PFSK-1 (cell line): ENCODE measurements at regions not wholly inside any gene's neighbourhood (a gene's known extent, or its start where the extent isn't known, plus 50 kb on each side); places are given as distances from the start of the nearest gene placed in this dataset.

Experiments used
- FOXP2 ChIP-seq: optimal IDR thresholded peaks from 2 replicates; pipeline ENCODE3; 2011; ENCODE audit warnings: borderline replicate concordance, control low read depth, inconsistent platforms; ENCODE audit not compliant: insufficient read depth; ENCODE audit errors: extremely low read length, extremely low read depth
- POLR2AphosphoS5 ChIP-seq: IDR thresholded peaks from 2 replicates; pipeline ENCODE4 v1.6.1; 2012; ENCODE audit warnings: low read depth, mild to moderate bottlenecking, control low read depth, low read length, moderate library complexity
- REST ChIP-seq, 2 experiments: IDR thresholded peaks; 2 replicates each; pipeline versions ENCODE4 v1.6.1 to v1.8.0; 2011 to 2012; ENCODE audit warnings: low read depth in 2 of 2, low read length in 2 of 2, control low read depth in 1 of 2, inconsistent platforms in 1 of 2, mild to moderate bottlenecking in 1 of 2, moderate library complexity in 1 of 2; ENCODE audit not compliant: insufficient read depth in 1 of 2
- SIN3A ChIP-seq: IDR thresholded peaks from 2 replicates; pipeline ENCODE4 v1.6.1; 2012; ENCODE audit warnings: mild to moderate bottlenecking, low read length, moderate library complexity, borderline replicate concordance; ENCODE audit not compliant: insufficient read depth
- TAF1 ChIP-seq: IDR thresholded peaks from 2 replicates; pipeline ENCODE4 v1.6.1; 2012; ENCODE audit warnings: low read length, control low read depth, borderline replicate concordance; ENCODE audit not compliant: insufficient read depth

GRCh38 chr13:68078469-68078868, 848.3 kb upstream of the PCDH9 start:
- TF ChIP-seq FOXP2 (no peak), POLR2AphosphoS5 (no peak), REST (IDR thresholded peaks at IDR 0.05; ENCODE audit: insufficient read depth in 1 of 2, low read depth in 2 of 2, low read length in 2 of 2) (no peak), SIN3A (no peak), TAF1 (no peak)

DNA sequence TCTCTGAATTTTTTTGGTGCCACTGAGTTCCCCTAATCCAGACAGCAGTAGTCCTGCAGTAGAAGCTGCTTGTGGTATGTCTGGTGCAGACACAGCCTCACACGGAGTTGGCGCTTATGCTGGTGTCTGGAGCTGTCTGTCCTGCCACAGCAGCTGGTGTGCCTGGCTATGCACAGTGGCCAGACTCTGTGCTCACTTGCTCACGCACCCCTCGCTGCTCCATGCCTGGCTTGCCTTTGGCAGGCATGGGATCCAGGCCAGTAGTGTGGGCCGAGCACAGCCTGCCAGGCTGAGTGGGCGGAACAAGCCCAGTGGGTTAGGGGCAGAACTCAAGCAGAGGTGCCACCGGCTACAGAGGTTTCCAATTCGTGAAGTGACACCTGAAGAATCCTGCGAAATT, 845.9 kb upstream of the PCDH9 start:
- no peak for TF ChIP-seq REST (IDR thresholded peaks at IDR 0.05; ENCODE audit: insufficient read depth in 1 of 2, low read depth in 2 of 2, low read length in 2 of 2)

DNA sequence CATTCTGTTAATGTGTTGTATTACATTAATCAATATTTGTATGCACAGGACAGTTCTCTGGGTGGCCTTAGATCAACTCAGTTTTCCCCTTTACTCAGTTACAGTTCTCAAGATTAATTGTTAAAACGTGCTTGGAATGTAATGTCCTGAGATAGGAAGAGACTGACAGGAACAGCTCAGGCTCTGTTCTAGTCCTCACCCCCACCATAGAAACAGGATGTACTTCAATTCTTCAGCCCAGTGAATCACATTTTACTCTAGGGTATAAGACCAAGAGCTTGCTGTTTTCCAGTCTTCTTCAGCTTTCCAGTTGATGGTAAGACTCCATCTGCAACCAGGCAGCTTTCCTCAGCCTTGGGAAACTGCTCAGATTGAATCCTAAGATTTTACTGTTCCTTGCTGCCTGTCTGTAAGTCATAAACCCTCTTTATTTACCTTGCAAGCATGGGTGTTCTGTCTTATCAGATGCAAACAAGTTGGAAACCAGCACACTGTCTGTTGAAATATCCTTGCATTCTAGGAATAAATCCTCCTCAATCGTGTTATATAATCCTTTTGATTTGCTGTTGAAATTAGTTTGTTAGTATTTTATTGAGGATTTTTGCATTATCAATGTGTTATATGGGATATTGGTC, 836.9 kb upstream of the PCDH9 start:
- TF ChIP-seq FOXP2 (no peak), TAF1 (no peak), REST (IDR thresholded peaks at IDR 0.05; ENCODE audit: insufficient read depth in 1 of 2, low read depth in 2 of 2, low read length in 2 of 2) (no peak), SIN3A (no peak), POLR2AphosphoS5 (no peak)

DNA sequence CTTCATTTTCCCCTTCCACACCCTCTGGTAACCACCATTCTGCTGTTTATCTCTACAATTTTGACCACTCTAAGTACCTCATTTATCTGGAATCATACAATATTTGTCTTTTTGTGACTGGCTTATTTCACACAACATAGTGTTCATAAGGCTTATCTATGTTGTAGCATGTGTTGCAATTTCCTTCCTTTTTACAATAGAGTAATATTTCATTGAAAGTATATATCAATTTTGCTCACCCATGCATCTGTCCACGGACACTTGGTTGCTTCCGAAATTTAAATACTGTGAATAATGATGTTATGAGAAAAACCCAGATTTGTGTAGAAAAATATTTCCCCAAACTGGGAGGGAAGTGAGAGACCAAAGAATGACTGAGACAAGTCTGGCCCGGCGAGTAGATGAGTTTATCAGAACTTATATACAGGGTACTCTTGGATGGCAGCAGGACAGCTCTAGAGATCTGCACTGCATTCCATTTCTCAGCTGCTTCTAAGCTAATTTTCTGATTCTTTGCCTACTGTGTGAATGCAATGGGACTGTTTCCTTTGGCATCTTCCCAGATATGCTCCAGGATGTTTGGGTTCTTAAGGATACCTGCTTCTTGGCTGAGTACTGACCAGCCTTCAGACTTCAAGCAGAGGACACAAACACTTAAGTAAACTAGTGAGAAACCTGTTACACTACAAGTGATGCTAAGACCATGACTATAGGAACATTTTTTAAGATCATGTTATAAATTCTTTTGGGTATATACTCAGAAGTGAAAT, 834.0 kb upstream of the PCDH9 start:
- TF ChIP-seq TAF1 (no peak), POLR2AphosphoS5 (no peak), FOXP2 (no peak), REST (IDR thresholded peaks at IDR 0.05; ENCODE audit: insufficient read depth in 1 of 2, low read depth in 2 of 2, low read length in 2 of 2) (no peak), SIN3A (no peak)
